H9 (cell line): ENCODE measurements at regions not wholly inside any gene's neighbourhood (a gene's known extent, or its start where the extent isn't known, plus 50 kb on each side); places are given as distances from the start of the nearest gene placed in this dataset.

Source experiments
- DNase-seq: peaks from one replicate; pipeline ENCODE4 v3.0.0-alpha.2; 2017
- H2AFZ ChIP-seq: one replicate; pipeline ENCODE4 v1.6.1; 2013; ENCODE audit warnings: mild to moderate bottlenecking, low read length, control low read depth, moderate library complexity
- H2AK5ac ChIP-seq: 2 replicates; pipeline ENCODE4 v1.6.1; 2013; ENCODE audit warnings: low read length, control low read depth, mixed read lengths; ENCODE audit not compliant: insufficient read length
- H2BK120ac ChIP-seq: one replicate; pipeline ENCODE4 v1.6.1; 2013; ENCODE audit warnings: low read depth, mild to moderate bottlenecking, low read length, control low read depth, inconsistent platforms; ENCODE audit not compliant: poor library complexity, severe bottlenecking
- H2BK12ac ChIP-seq: 2 replicates; pipeline ENCODE4 v1.6.1; 2013; ENCODE audit warnings: low read length, control low read depth, mixed read lengths, low read depth; ENCODE audit not compliant: insufficient read length
- H2BK15ac ChIP-seq: 2 replicates; pipeline ENCODE4 v1.6.1; 2013; ENCODE audit warnings: low read depth, low read length, control low read depth
- H2BK20ac ChIP-seq: one replicate; pipeline ENCODE4 v1.6.1; 2013; ENCODE audit warnings: low read depth, mild to moderate bottlenecking, low read length, control low read depth, inconsistent platforms; ENCODE audit not compliant: poor library complexity, severe bottlenecking
- H2BK5ac ChIP-seq: 2 replicates; pipeline ENCODE4 v1.6.1; 2013; ENCODE audit warnings: low read length, control low read depth, mixed read lengths; ENCODE audit not compliant: insufficient read length
- H3K14ac ChIP-seq: 2 replicates; pipeline ENCODE4 v1.6.1; 2013; ENCODE audit warnings: low read length, control low read depth; ENCODE audit not compliant: insufficient read depth
- H3K18ac ChIP-seq: 2 replicates; pipeline ENCODE4 v1.6.1; 2013; ENCODE audit warnings: low read depth, mild to moderate bottlenecking, mixed read lengths, low read length, control low read depth; ENCODE audit not compliant: insufficient read length
- H3K23ac ChIP-seq: 2 replicates; pipeline ENCODE4 v1.6.1; 2013; ENCODE audit warnings: low read length, control low read depth, mixed read lengths, low read depth; ENCODE audit not compliant: insufficient read length
- H3K23me2 ChIP-seq: 2 replicates; pipeline ENCODE4 v1.6.1; 2013; ENCODE audit warnings: low read depth, mild to moderate bottlenecking, mixed read lengths, low read length, control low read depth; ENCODE audit not compliant: insufficient read length, poor library complexity, severe bottlenecking
- H3K27ac ChIP-seq: 2 replicates; pipeline ENCODE4 v1.5.1; 2013; ENCODE audit warnings: low read length, control low read depth, mixed read lengths, low read depth; ENCODE audit not compliant: insufficient read length
- H3K27me3 ChIP-seq: 2 replicates; pipeline ENCODE4 v1.6.1; 2013; ENCODE audit warnings: low read length, control low read depth, inconsistent platforms; ENCODE audit not compliant: insufficient read depth
- H3K4ac ChIP-seq: 2 replicates; pipeline ENCODE4 v1.6.1; 2013; ENCODE audit warnings: low read depth, mild to moderate bottlenecking, control low read depth, inconsistent platforms, low read length, moderate library complexity
- H3K4me1 ChIP-seq: 2 replicates; pipeline ENCODE4 v1.6.1; 2013; ENCODE audit warnings: low read length, control low read depth, inconsistent platforms; ENCODE audit not compliant: insufficient read depth
- H3K4me2 ChIP-seq: 2 replicates; pipeline ENCODE4 v1.6.1; 2013; ENCODE audit warnings: low read length, control low read depth, mixed read lengths; ENCODE audit not compliant: insufficient read length, insufficient read depth
- H3K56ac ChIP-seq: 2 replicates; pipeline ENCODE4 v1.6.1; 2013; ENCODE audit warnings: low read depth, mild to moderate bottlenecking, mixed read lengths, low read length, control low read depth; ENCODE audit not compliant: insufficient read length
- H3K79me1 ChIP-seq: 2 replicates; pipeline ENCODE4 v1.6.1; 2013; ENCODE audit warnings: low read depth, mild to moderate bottlenecking, moderate library complexity, low read length, control low read depth, inconsistent platforms; ENCODE audit not compliant: insufficient read depth, poor library complexity, severe bottlenecking
- H3K79me2 ChIP-seq: 2 replicates; pipeline ENCODE4 v1.6.1; 2013; ENCODE audit warnings: low read length, control low read depth, inconsistent platforms; ENCODE audit not compliant: insufficient read depth
- H3K9ac ChIP-seq: 2 replicates; pipeline ENCODE4 v1.6.1; 2013; ENCODE audit warnings: low read length, control low read depth, mixed read lengths; ENCODE audit not compliant: insufficient read length; ENCODE audit errors: extremely low read depth
- H3K9me3 ChIP-seq: one replicate; pipeline ENCODE4 v1.6.1; 2013; ENCODE audit warnings: low read depth, low read length, inconsistent platforms; ENCODE audit not compliant: control insufficient read depth
- H3T11ph ChIP-seq: one replicate; pipeline ENCODE4 v1.6.1; 2013; ENCODE audit warnings: mild to moderate bottlenecking, low read length, control low read depth, inconsistent platforms
- H4K20me1 ChIP-seq: one replicate; pipeline ENCODE4 v1.6.1; 2013; ENCODE audit not compliant: control insufficient read depth, insufficient read length, insufficient read depth
- H4K5ac ChIP-seq: 2 replicates; pipeline ENCODE4 v1.6.1; 2013; ENCODE audit warnings: low read depth, mild to moderate bottlenecking, mixed read lengths, low read length, control low read depth; ENCODE audit not compliant: insufficient read length
- H4K8ac ChIP-seq: replicated peaks from 2 replicates; pipeline ENCODE4 v1.6.1; 2013; ENCODE audit warnings: low read length, control low read depth, mixed read lengths, low read depth; ENCODE audit not compliant: insufficient read length
- H4K91ac ChIP-seq: 2 replicates; pipeline ENCODE4 v1.6.1; 2013; ENCODE audit warnings: low read depth, mild to moderate bottlenecking, moderate library complexity, mixed read lengths, low read length, control low read depth; ENCODE audit not compliant: insufficient read length
- H3K27ac Mint-ChIP-seq, 3 experiments: 2 replicates in 2 of 3; 3 replicates in 1 of 3; pipeline ENCODE4 v1.8.0; 2020 to 2021; ENCODE audit warnings: mixed read lengths in 3 of 3, mild to moderate bottlenecking in 1 of 3, moderate library complexity in 1 of 3
- H3K27me3 Mint-ChIP-seq: 2 replicates; pipeline ENCODE4 v1.8.0; 2021; ENCODE audit warnings: low read depth, mild to moderate bottlenecking, moderate library complexity, mixed read lengths
- H3K36me3 Mint-ChIP-seq, 3 experiments: 2 replicates in 2 of 3; 3 replicates in 1 of 3; pipeline ENCODE4 v1.8.0; 2020 to 2021; ENCODE audit warnings: low read depth in 3 of 3, mixed read lengths in 3 of 3; ENCODE audit not compliant: insufficient read depth in 1 of 3
- H3K4me1 Mint-ChIP-seq, 2 experiments: 2 replicates each; pipeline ENCODE4 v1.8.0; 2020; ENCODE audit warnings: mixed read lengths in 2 of 2
- H3K4me3 Mint-ChIP-seq, 2 experiments: 2 replicates in 1 of 2; 3 replicates in 1 of 2; pipeline ENCODE4 v1.8.0; 2020 to 2021; ENCODE audit warnings: mild to moderate bottlenecking in 2 of 2, mixed read lengths in 2 of 2, moderate library complexity in 1 of 2
- H3K9me3 Mint-ChIP-seq, 2 experiments: 2 replicates in 1 of 2; 3 replicates in 1 of 2; pipeline ENCODE4 v1.8.0; 2020; ENCODE audit warnings: mild to moderate bottlenecking in 2 of 2, mixed read lengths in 2 of 2, moderate library complexity in 1 of 2
- TF ChIP-seq, protein P1 (sequence below): fragments of 200-600 bp; sonication (generic); conservative IDR thresholded peaks from 3 replicates; pipeline ENCODE4 v1.8.0; 2021; ENCODE audit warnings: antibody characterized with exemption, mild to moderate bottlenecking

GRCh38 chr13:73158851-73159250 is 100.0 kb downstream of the KLF5 start:
- H3K79me2 ChIP-seq: no peaks in the 10 kb centered on the region
- no peaks in the 10 kb centered on the region for H3K79me1 ChIP-seq
- Mint-ChIP-seq H3K9me3 (peaks cover 0 to 11% of the 10 kb centered on the region in 2 experiments; a peak in 3 of 5 replicates), H3K4me3 (no peak overlapping the region), H3K4me1 (peaks cover 2% of the 10 kb centered on the region in 2 experiments; a peak in 1 of 4 replicates), H3K27me3 (peaks cover 2% of the 10 kb centered on the region; the same call in 1 of the 2 replicates), H3K27ac (no peak overlapping the region), H3K36me3 (no peaks in the 10 kb centered on the region; a peak in 1 of 7 replicates)
- H2BK15ac ChIP-seq: no peak overlapping the region
- no peak overlapping the region for H3K9ac ChIP-seq
- H3K27ac ChIP-seq: no peak overlapping the region
- no peak overlapping the region for H2BK20ac ChIP-seq
- H4K8ac ChIP-seq: no peak overlapping the region
- no peak overlapping the region for H2BK5ac ChIP-seq
- no peaks in the 10 kb centered on the region for H3K9me3 ChIP-seq
- H3K23me2 ChIP-seq: no peaks in the 10 kb centered on the region
- no peak overlapping the region for H3T11ph ChIP-seq
- no peaks in the 10 kb centered on the region for H3K27me3 ChIP-seq
- TF ChIP-seq, protein P1, sequence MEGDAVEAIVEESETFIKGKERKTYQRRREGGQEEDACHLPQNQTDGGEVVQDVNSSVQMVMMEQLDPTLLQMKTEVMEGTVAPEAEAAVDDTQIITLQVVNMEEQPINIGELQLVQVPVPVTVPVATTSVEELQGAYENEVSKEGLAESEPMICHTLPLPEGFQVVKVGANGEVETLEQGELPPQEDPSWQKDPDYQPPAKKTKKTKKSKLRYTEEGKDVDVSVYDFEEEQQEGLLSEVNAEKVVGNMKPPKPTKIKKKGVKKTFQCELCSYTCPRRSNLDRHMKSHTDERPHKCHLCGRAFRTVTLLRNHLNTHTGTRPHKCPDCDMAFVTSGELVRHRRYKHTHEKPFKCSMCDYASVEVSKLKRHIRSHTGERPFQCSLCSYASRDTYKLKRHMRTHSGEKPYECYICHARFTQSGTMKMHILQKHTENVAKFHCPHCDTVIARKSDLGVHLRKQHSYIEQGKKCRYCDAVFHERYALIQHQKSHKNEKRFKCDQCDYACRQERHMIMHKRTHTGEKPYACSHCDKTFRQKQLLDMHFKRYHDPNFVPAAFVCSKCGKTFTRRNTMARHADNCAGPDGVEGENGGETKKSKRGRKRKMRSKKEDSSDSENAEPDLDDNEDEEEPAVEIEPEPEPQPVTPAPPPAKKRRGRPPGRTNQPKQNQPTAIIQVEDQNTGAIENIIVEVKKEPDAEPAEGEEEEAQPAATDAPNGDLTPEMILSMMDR: no peak
- no peak overlapping the region for H4K91ac ChIP-seq
- no peak overlapping the region for H4K5ac ChIP-seq
- no peak overlapping the region for H2BK120ac ChIP-seq
- H4K20me1 ChIP-seq: no peaks in the 10 kb centered on the region
- H3K18ac ChIP-seq: no peak overlapping the region
- H3K4me1 ChIP-seq: no peaks in the 10 kb centered on the region
- H3K56ac ChIP-seq: no peak overlapping the region
- H2BK12ac ChIP-seq: no peak overlapping the region
- H2AFZ ChIP-seq: no peak overlapping the region
- no peak overlapping the region for H3K14ac ChIP-seq
- no peak overlapping the region for H2AK5ac ChIP-seq
- DNase-seq: no peak
- no peak overlapping the region for H3K4ac ChIP-seq
- H3K4me2 ChIP-seq: no peak overlapping the region
- H3K23ac ChIP-seq: no peak overlapping the region
